IMR-90 (cell line): ENCODE measurements at regions not wholly inside any gene's neighbourhood (a gene's known extent, or its start where the extent isn't known, plus 50 kb on each side); places are given as distances from the start of the nearest gene placed in this dataset.

ENCODE experiments used
- ATAC-seq: fragments of 200-7000 bp; cut with Tn5 transposase; 2 replicates; pipeline ENCODE4 v1.9.1; 2020; ENCODE audit warnings: low read depth, mild to moderate bottlenecking, moderate library complexity
- BruUV-seq: library from RNA; stranded (reverse); fragments of 400-500 nt; replicated peaks from 2 replicates; lab custom pipeline; 2021; lab: Mats Ljungman, UMichigan
- CTCF ChIA-PET: fragments of 300-600 bp; formaldehyde crosslinking; extraction: SDS; loops from one replicate; lab custom pipeline; 2021; ENCODE audit warnings: antibody characterized with exemption; lab: Yijun Ruan, JAX
- POLR2A ChIA-PET: fragments of 300-600 bp; sonication (Branson Sonifier 250); formaldehyde crosslinking; loops from one replicate; lab custom pipeline; 2022; ENCODE audit warnings: antibody characterized with exemption; ENCODE audit not compliant: unreplicated experiment; lab: Charles Lee
- DNase-seq: peaks from one replicate; pipeline ENCODE4 v3.0.0; 2013
- H2AFZ ChIP-seq: replicated peaks from 2 replicates; pipeline ENCODE3; 2013; ENCODE audit warnings: low read length, mild to moderate bottlenecking; ENCODE audit not compliant: poor library complexity
- H2AK5ac ChIP-seq: 2 replicates; pipeline ENCODE4 v1.6.1; 2013; ENCODE audit warnings: low read depth, low read length, inconsistent platforms
- H2AK9ac ChIP-seq: replicated peaks from 2 replicates; pipeline ENCODE3; 2013; ENCODE audit warnings: mild to moderate bottlenecking, low read depth, low read length, moderate library complexity; ENCODE audit not compliant: poor library complexity
- H2BK120ac ChIP-seq: 2 replicates; pipeline ENCODE4 v1.6.1; 2013; ENCODE audit warnings: low read depth, low read length, inconsistent platforms
- H2BK15ac ChIP-seq: 3 replicates; pipeline ENCODE4 v1.6.1; 2013; ENCODE audit warnings: low read depth, low read length, inconsistent platforms
- H2BK20ac ChIP-seq: 2 replicates; pipeline ENCODE4 v1.6.1; 2013; ENCODE audit warnings: low read depth, mild to moderate bottlenecking, inconsistent platforms, low read length, moderate library complexity
- H2BK5ac ChIP-seq: 2 replicates; pipeline ENCODE4 v1.6.1; 2013; ENCODE audit warnings: mild to moderate bottlenecking, low read depth, low read length, inconsistent platforms; ENCODE audit not compliant: poor library complexity, severe bottlenecking
- H3K14ac ChIP-seq: replicated peaks from 2 replicates; pipeline ENCODE4 v1.6.1; 2013; ENCODE audit warnings: low read depth, low read length, inconsistent platforms
- H3K18ac ChIP-seq: 2 replicates; pipeline ENCODE4 v1.6.1; 2013; ENCODE audit warnings: low read depth, low read length, control low read depth
- H3K23ac ChIP-seq: 2 replicates; pipeline ENCODE4 v1.6.1; 2013; ENCODE audit warnings: low read depth, low read length, inconsistent platforms
- H3K27ac ChIP-seq: 2 replicates; pipeline ENCODE4 v1.5.1; 2013; ENCODE audit warnings: mild to moderate bottlenecking, control low read depth, low read length; ENCODE audit not compliant: insufficient read depth
- H3K27me3 ChIP-seq: 2 replicates; pipeline ENCODE4 v1.6.1; 2013; ENCODE audit warnings: low read length; ENCODE audit not compliant: control insufficient read depth, insufficient read depth
- H3K36me3 ChIP-seq: 2 replicates; pipeline ENCODE4 v1.6.1; 2013; ENCODE audit warnings: low read length, mixed read lengths; ENCODE audit not compliant: control insufficient read depth, insufficient read depth
- H3K4ac ChIP-seq: 2 replicates; pipeline ENCODE4 v1.6.1; 2013; ENCODE audit warnings: low read depth, low read length, inconsistent platforms
- H3K4me1 ChIP-seq: 2 replicates; pipeline ENCODE4 v1.6.1; 2013; ENCODE audit warnings: low read length, mixed read lengths; ENCODE audit not compliant: control insufficient read depth, insufficient read depth
- H3K4me2 ChIP-seq: 2 replicates; pipeline ENCODE4 v1.6.1; 2013; ENCODE audit warnings: low read depth, mild to moderate bottlenecking, control low read depth, low read length, moderate library complexity
- H3K4me3 ChIP-seq: 2 replicates; pipeline ENCODE4 v1.5.1; 2013; ENCODE audit warnings: low read depth, mild to moderate bottlenecking, control low read depth, low read length, moderate library complexity; ENCODE audit not compliant: insufficient read depth
- H3K56ac ChIP-seq: 2 replicates; pipeline ENCODE4 v1.6.1; 2013; ENCODE audit warnings: low read length, inconsistent platforms; ENCODE audit not compliant: insufficient read depth; ENCODE audit errors: extremely low read depth
- H3K79me1 ChIP-seq, 2 experiments: 2 replicates each; pipeline ENCODE4 v1.6.1; 2013; ENCODE audit warnings: low read length in 2 of 2, inconsistent platforms in 1 of 2, low read depth in 1 of 2
- H3K9ac ChIP-seq: 2 replicates; pipeline ENCODE4 v1.6.1; 2013; ENCODE audit warnings: low read depth, low read length, control low read depth
- H3K9me1 ChIP-seq: 2 replicates; pipeline ENCODE4 v1.6.1; 2013; ENCODE audit warnings: low read length, inconsistent platforms; ENCODE audit not compliant: insufficient read depth
- H3K9me3 ChIP-seq: 2 replicates; pipeline ENCODE4 v1.6.1; 2013; ENCODE audit warnings: low read length; ENCODE audit not compliant: control insufficient read depth, insufficient read depth
- H4K20me1 ChIP-seq: 2 replicates; pipeline ENCODE4 v1.6.1; 2013; ENCODE audit warnings: low read length, inconsistent platforms; ENCODE audit not compliant: insufficient read depth
- H4K5ac ChIP-seq: 2 replicates; pipeline ENCODE4 v1.6.1; 2013; ENCODE audit warnings: mild to moderate bottlenecking, low read depth, low read length, control low read depth
- H4K8ac ChIP-seq, 2 experiments: 2 replicates each; pipeline ENCODE4 v1.6.1; 2013; ENCODE audit warnings: low read depth in 2 of 2, low read length in 2 of 2, control low read depth in 1 of 2, inconsistent platforms in 1 of 2
- H4K91ac ChIP-seq: 2 replicates; pipeline ENCODE4 v1.6.1; 2013; ENCODE audit warnings: low read depth, low read length, inconsistent platforms; ENCODE audit not compliant: insufficient read depth
- BHLHE40 ChIP-seq: fragments of 150-350 bp; IDR thresholded peaks from 2 replicates; pipeline ENCODE4 v1.6.1; 2016; ENCODE audit warnings: mild to moderate bottlenecking, low read depth, low read length
- CEBPB ChIP-seq: IDR thresholded peaks from 2 replicates; pipeline ENCODE4 v1.6.1; 2012; ENCODE audit warnings: low read depth, low read length, improper control_type of control experiment
- FOS ChIP-seq: fragments of 150-350 bp; IDR thresholded peaks from 2 replicates; pipeline ENCODE4 v1.6.1; 2016; ENCODE audit warnings: low read depth, low read length
- MXI1 ChIP-seq: IDR thresholded peaks from 2 replicates; pipeline ENCODE4 v1.6.1; 2012; ENCODE audit warnings: low read depth, mild to moderate bottlenecking, low read length, moderate library complexity, borderline replicate concordance
- NFE2L2 ChIP-seq: fragments of 150-350 bp; IDR thresholded peaks from 2 replicates; pipeline ENCODE4 v1.6.1; 2016; ENCODE audit warnings: low read depth, mild to moderate bottlenecking, low read length
- RCOR1 ChIP-seq: IDR thresholded peaks from 2 replicates; pipeline ENCODE4 v1.6.1; 2012; ENCODE audit warnings: mild to moderate bottlenecking, low read length, improper control_type of control experiment; ENCODE audit not compliant: insufficient replicate concordance
- WGBS, 2 experiments: methylation state at CpG; one replicate each; pipeline versions ENCODE4 v1.1.5 to v1.1.7; 2013; ENCODE audit warnings: missing lambda C conversion rate in 2 of 2; ENCODE audit not compliant: insufficient read length in 1 of 2; ENCODE audit errors: extremely low coverage in 2 of 2; 5-methylcytosine and 5-hydroxymethylcytosine counted together
- dilution Hi-C: fragments of 300-500 bp; cut with HindIII; formaldehyde crosslinking; loops from one replicate; pipeline ENCODE4 v1.14.3; 2018; ENCODE audit warnings: low sequenced_read_pairs; ENCODE audit not compliant: unreplicated experiment
- in situ Hi-C: fragments of 300-500 bp; cut with MboI; formaldehyde crosslinking; loops from 3 replicates; pipeline ENCODE4 v1.14.3; 2019; ENCODE audit warnings: low sequenced_read_pairs, inconsistent platforms, mixed read lengths
- intact Hi-C: fragments of 100-400 bp; cut with micrococcal nuclease; formaldehyde crosslinking; loops from 2 replicates; pipeline ENCODE4 v1.10.0; 2022

DNA sequence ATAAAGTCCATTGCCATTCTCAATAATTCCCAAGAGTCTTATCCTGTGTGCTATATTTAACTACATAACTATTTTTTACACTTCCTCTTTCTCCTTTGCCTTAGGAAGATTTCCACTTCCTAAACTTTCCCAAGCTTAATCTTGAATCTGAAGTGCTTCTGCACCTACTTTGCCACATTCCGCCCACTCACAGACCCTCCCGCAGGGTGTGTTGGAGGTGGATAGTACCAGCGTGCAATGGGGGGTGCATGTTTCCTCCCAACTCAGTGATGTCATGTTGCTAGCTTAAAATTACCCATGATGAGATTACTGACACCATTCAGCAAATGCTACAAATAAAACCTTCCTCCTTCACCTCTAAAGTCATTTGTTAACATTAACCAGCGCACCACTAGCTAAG, 460.2 kb downstream of the NR2F1-AS1 start:
- Histone ChIP-seq H3K4me1 (peaks cover 3% of the 10 kb centered on the region), H4K91ac (no peak overlapping the region), H4K20me1 (no peaks in the 10 kb centered on the region), H3K9me3 (no peaks in the 10 kb centered on the region), H2BK5ac (no peak overlapping the region), H3K36me3 (no peaks in the 10 kb centered on the region), H2BK120ac (no peak overlapping the region), H3K9ac (no peak overlapping the region), H2AK9ac (no peak overlapping the region), H3K27ac (no peak overlapping the region), H2AK5ac (no peak overlapping the region), H3K18ac (no peak overlapping the region), H3K4me2 (no peak overlapping the region), H3K4me3 (no peak overlapping the region), H3K79me1 (no peaks in the 10 kb centered on the region), H2AFZ (no peak overlapping the region), H2BK15ac (no peak overlapping the region), H3K23ac (no peak overlapping the region), H3K4ac (no peak overlapping the region), H3K27me3 (no peaks in the 10 kb centered on the region), H4K5ac (no peak overlapping the region), H3K9me1 (no peaks in the 10 kb centered on the region), H3K14ac (no peak overlapping the region), H2BK20ac (no peak overlapping the region), H3K56ac (no peak overlapping the region), H4K8ac (no peak overlapping the region)
- in situ Hi-C loops: no loop called here
- WGBS, 2 experiments: no CpG with 5 or more reads among the region's 4 CpGs
- intact Hi-C loops: no loop called here
- ChIA-PET POLR2A (no interaction called here), CTCF (no interaction called here)
- dilution Hi-C loops: no loop called here
- ATAC-seq (no peak), DNase-seq (no peak)
- BruUV-seq: no TSS peak
- TF ChIP-seq MXI1: no peak
- no peak for TF ChIP-seq FOS
- no peak for TF ChIP-seq BHLHE40
- no peak for TF ChIP-seq RCOR1
- TF ChIP-seq NFE2L2: no peak
- no peak for TF ChIP-seq CEBPB
